Psoas muscle (tissue), 7 donors: ENCODE measurements at regions not wholly inside any gene's neighbourhood (a gene's known extent, or its start where the extent isn't known, plus 50 kb on each side); places are given as distances from the start of the nearest gene placed in this dataset.

ENCODE experiments used
- ATAC-seq, 4 donors: fragments of 200-7000 bp; cut with Tn5 transposase; one replicate each; pipeline ENCODE4 v1.9.1; 2020; ENCODE audit warnings: moderate library complexity in 3 of 4, mild to moderate bottlenecking in 2 of 4
- DNase-seq, 2 donors: peaks; one replicate each; pipeline ENCODE4 v3.0.0-alpha.2; 2020
- H3K27ac ChIP-seq: fragments of 200-600 bp; one replicate; pipeline ENCODE4 v1.8.0; 2022
- H3K27me3 ChIP-seq, 3 donors: fragments of 200-600 bp in 1 of 3; one replicate each; pipeline versions ENCODE4 v1.6.1 to v1.8.0; 2013 to 2022; ENCODE audit warnings: low read length in 2 of 3, mild to moderate bottlenecking in 2 of 3, moderate library complexity in 1 of 3; ENCODE audit not compliant: insufficient read depth in 3 of 3
- H3K36me3 ChIP-seq, 2 donors: fragments of 200-600 bp in 1 of 2; one replicate each; pipeline versions ENCODE4 v1.6.1 to v1.8.0; 2013 to 2022; ENCODE audit warnings: low read depth in 1 of 2, mild to moderate bottlenecking in 1 of 2, moderate library complexity in 1 of 2; ENCODE audit not compliant: insufficient read depth in 1 of 2
- H3K4me1 ChIP-seq: fragments of 200-600 bp; one replicate; pipeline ENCODE4 v1.8.0; 2022
- H3K4me3 ChIP-seq: fragments of 200-600 bp; one replicate; pipeline ENCODE4 v1.8.0; 2022; ENCODE audit warnings: mild to moderate bottlenecking
- H3K9me3 ChIP-seq: fragments of 200-600 bp; one replicate; pipeline ENCODE4 v1.8.0; 2022
- CTCF ChIP-seq: fragments of 200-600 bp; IDR thresholded peaks from one replicate; pipeline ENCODE4 v1.8.0; 2022; ENCODE audit warnings: antibody characterized with exemption
- WGBS, 3 donors: extraction: QIAGEN DNeasy Blood & Tissue Kit; methylation state at CpG; one replicate each; pipeline versions ENCODE4 v1.1.6 to v1.1.7; 2013; 5-methylcytosine and 5-hydroxymethylcytosine counted together
- intact Hi-C, 2 donors: fragments of 100-400 bp; cut with DNase I; formaldehyde crosslinking; loops; one replicate each; pipeline versions ENCODE4 v1.11.0 to v1.14.2; 2022
- donor health status: healthy with polysubstance abuse.
- donor health status: DM: no; HTN: no; CAD: no; lungs with moderate emphysema.
- donor health status: Bipolar disorder and iron deficiency.
- donor health status: healthy.
- donor health status: DM: yes; HTN: yes; CAD: no.
- donor health status: DM: no; HTN: no; CAD: no.
- donor health status: DM: yes; HTN: yes; CAD: no.

- no peak for DNase-seq
- intact Hi-C loops, result no loop called here
- WGBS, 3 donors, result 91 to 94% (median 92%) methylated on average over 8 of the region's 8 CpGs
- H3K27ac ChIP-seq, result no peak overlapping the region
- peaks cover 5% of the 10 kb centered on the region for H3K4me1 ChIP-seq
- no peak for TF ChIP-seq CTCF
- ATAC-seq, result no peak
- H3K36me3 ChIP-seq, result no peaks in the 10 kb centered on the region
- H3K9me3 ChIP-seq, result no peaks in the 10 kb centered on the region
- H3K27me3 ChIP-seq, result no peaks in the 10 kb centered on the region
- no peak overlapping the region for H3K4me3 ChIP-seq
Measured at GRCh38 chr3:20321391-20322047, 135.5 kb upstream of the SGO1 start.

- H3K27me3 ChIP-seq, result no peaks in the 10 kb centered on the region
- no peaks in the 10 kb centered on the region for H3K9me3 ChIP-seq
- DNase-seq (no peak), ATAC-seq (no peak)
- H3K36me3 ChIP-seq, result no peaks in the 10 kb centered on the region
- intact Hi-C loops, result no loop called here
- H3K27ac ChIP-seq, result no peak overlapping the region
- peaks cover 5% of the 10 kb centered on the region for H3K4me1 ChIP-seq
- no peak overlapping the region for H3K4me3 ChIP-seq
- no peak for TF ChIP-seq CTCF
- 13 to 22% (median 21%) methylated on average over 3 of the region's 3 CpGs for WGBS, 3 donors
Measured at GRCh38 chr3:20320489-20320888, 134.5 kb upstream of the SGO1 start.

GRCh38 chr3:20319551-20319950, 133.5 kb upstream of the SGO1 start:
- intact Hi-C loops, result no loop called here
- H3K4me1 ChIP-seq, result peaks cover 5% of the 10 kb centered on the region
- no peak for ATAC-seq
- TF ChIP-seq CTCF, result no peak
- no peak overlapping the region for H3K27ac ChIP-seq
- H3K27me3 ChIP-seq, result no peaks in the 10 kb centered on the region
- H3K9me3 ChIP-seq, result no peaks in the 10 kb centered on the region
- DNase-seq, result no peak
- no peak overlapping the region for H3K4me3 ChIP-seq
- H3K36me3 ChIP-seq, result no peaks in the 10 kb centered on the region

GRCh38 chr3:20317616-20318015, 131.6 kb upstream of the SGO1 start:
- Histone ChIP-seq H3K36me3 (no peaks in the 10 kb centered on the region), H3K4me1 (peaks cover 5% of the 10 kb centered on the region), H3K27me3 (no peaks in the 10 kb centered on the region), H3K4me3 (no peak overlapping the region), H3K27ac (no peak overlapping the region), H3K9me3 (no peaks in the 10 kb centered on the region)
- no peak for ATAC-seq
- TF ChIP-seq CTCF, result no peak
- WGBS, 3 donors, result 79 to 94% (median 83%) methylated on average over 3 of the region's 3 CpGs
- DNase-seq, result no peak
- intact Hi-C loops, result no loop called here

- Histone ChIP-seq H3K27me3 (no peaks in the 10 kb centered on the region), H3K27ac (no peak overlapping the region), H3K4me1 (peaks cover 5% of the 10 kb centered on the region), H3K4me3 (no peak overlapping the region), H3K9me3 (no peaks in the 10 kb centered on the region), H3K36me3 (no peaks in the 10 kb centered on the region)
- intact Hi-C loops, result no loop called here
- DNase-seq, result no peak
- no peak for TF ChIP-seq CTCF
- ATAC-seq, result no peak
- WGBS, 3 donors, result 0 to 11% (median 0%) methylated on average over 1 of the region's 1 CpG
Measured at GRCh38 chr3:20316238-20316637, 130.2 kb upstream of the SGO1 start.
